Caco-2 (cell line): ENCODE measurements at regions not wholly inside any gene's neighbourhood (a gene's known extent, or its start where the extent isn't known, plus 50 kb on each side); places are given as distances from the start of the nearest gene placed in this dataset.

ENCODE experiments used
- BruUV-seq: library from RNA; stranded (reverse); fragments of 400-500 nt; replicated peaks from 2 replicates; lab custom pipeline; 2021; lab: Mats Ljungman, UMichigan
- CTCF ChIA-PET: fragments of 300-600 bp; sonication (Branson Sonifier 250); formaldehyde crosslinking; loops from one replicate; lab custom pipeline; 2022; ENCODE audit warnings: antibody characterized with exemption; lab: Charles Lee
- POLR2A ChIA-PET: fragments of 300-600 bp; sonication (Branson Sonifier 250); formaldehyde crosslinking; loops from one replicate; lab custom pipeline; 2022; ENCODE audit warnings: antibody characterized with exemption; lab: Charles Lee
- DNase-seq, 2 experiments: peaks; one replicate each; pipeline versions ENCODE4 v3.0.0 to v3.0.0-alpha.2; 2020 to 2022
- H3K27me3 ChIP-seq: replicated peaks from 2 replicates; pipeline ENCODE4 v1.6.0; 2011; ENCODE audit warnings: low read length; ENCODE audit not compliant: control insufficient read depth, insufficient read depth
- H3K36me3 ChIP-seq: 2 replicates; pipeline ENCODE4 v1.5.1; 2011; ENCODE audit warnings: low read length; ENCODE audit not compliant: control insufficient read depth, insufficient read depth
- H3K4me1 ChIP-seq: fragments of 250-450 bp; sonication (Bioruptor Pico); 2 replicates; pipeline ENCODE4 v1.5.1; 2020; ENCODE audit warnings: mild to moderate bottlenecking
- H3K4me3 ChIP-seq: 2 replicates; pipeline ENCODE4 v1.5.1; 2011; ENCODE audit warnings: low read depth, mild to moderate bottlenecking, control low read depth, low read length
- H3K9me3 ChIP-seq: fragments of 250-450 bp; sonication (Bioruptor Pico); 2 replicates; pipeline ENCODE4 v1.5.1; 2020; ENCODE audit warnings: mild to moderate bottlenecking, moderate library complexity
- H3K27ac Mint-ChIP-seq: one replicate; pipeline ENCODE4 v1.8.0; 2022; ENCODE audit warnings: mixed read lengths; ENCODE audit not compliant: unreplicated experiment
- H3K27me3 Mint-ChIP-seq: one replicate; pipeline ENCODE4 v1.8.0; 2022; ENCODE audit warnings: mixed read lengths; ENCODE audit not compliant: insufficient read depth, unreplicated experiment
- H3K36me3 Mint-ChIP-seq: one replicate; pipeline ENCODE4 v1.8.0; 2022; ENCODE audit warnings: mild to moderate bottlenecking, mixed read lengths; ENCODE audit not compliant: insufficient read depth, unreplicated experiment
- H3K4me1 Mint-ChIP-seq: one replicate; pipeline ENCODE4 v1.8.0; 2022; ENCODE audit warnings: low read depth, mixed read lengths; ENCODE audit not compliant: unreplicated experiment
- H3K4me3 Mint-ChIP-seq: one replicate; pipeline ENCODE4 v1.8.0; 2022; ENCODE audit warnings: mild to moderate bottlenecking, moderate library complexity, mixed read lengths; ENCODE audit not compliant: unreplicated experiment
- H3K9me3 Mint-ChIP-seq: one replicate; pipeline ENCODE4 v1.8.0; 2022; ENCODE audit warnings: mixed read lengths; ENCODE audit not compliant: unreplicated experiment
- CTCF ChIP-seq, 2 experiments: fragments of 200-600 bp in 1 of 2; IDR thresholded peaks; 1 replicate in 1 of 2; 2 replicates in 1 of 2; pipeline versions ENCODE4 v1.5.1 to v1.8.0; 2011 to 2022; ENCODE audit warnings: antibody characterized with exemption in 1 of 2, control low read depth in 1 of 2, inconsistent platforms in 1 of 2, low read depth in 1 of 2, low read length in 1 of 2, mild to moderate bottlenecking in 1 of 2, moderate library complexity in 1 of 2; ENCODE audit not compliant: insufficient read depth in 1 of 2, severe bottlenecking in 1 of 2, unreplicated experiment in 1 of 2
- intact Hi-C: fragments of 100-400 bp; cut with micrococcal nuclease; formaldehyde crosslinking; loops from one replicate; pipeline ENCODE4 v1.10.0; 2022; ENCODE audit not compliant: unreplicated experiment

GRCh38 chr13:55214841-55215345, 1925.8 kb upstream of the PRR20A start:
- no peaks in the 10 kb centered on the region for H3K27me3 ChIP-seq
- intact Hi-C loops, result no loop called here
- H3K4me1 Mint-ChIP-seq, result no peaks in the 10 kb centered on the region
- H3K27ac Mint-ChIP-seq, result no peak overlapping the region
- no peak for TF ChIP-seq CTCF (IDR thresholded peaks at IDR 0.05; ENCODE audit: insufficient read depth in 1 of 2, low read depth in 1 of 2, low read length in 1 of 2, severe bottlenecking in 1 of 2, unreplicated experiment in 1 of 2)
- no peaks in the 10 kb centered on the region for H3K4me1 ChIP-seq
- no peak for DNase-seq
- no peaks in the 10 kb centered on the region for H3K27me3 Mint-ChIP-seq
- no peaks in the 10 kb centered on the region for H3K9me3 ChIP-seq
- ChIA-PET CTCF (no interaction called here), POLR2A (no interaction called here)
- no peaks in the 10 kb centered on the region for H3K36me3 ChIP-seq
- no peak overlapping the region for H3K4me3 ChIP-seq
- no peak overlapping the region for H3K4me3 Mint-ChIP-seq
- no peaks in the 10 kb centered on the region for H3K36me3 Mint-ChIP-seq
- H3K9me3 Mint-ChIP-seq, result no peaks in the 10 kb centered on the region
- BruUV-seq, result no TSS peak

- H3K27me3 ChIP-seq, result no peaks in the 10 kb centered on the region
- POLR2A ChIA-PET, result no interaction called here
- Mint-ChIP-seq H3K9me3 (no peaks in the 10 kb centered on the region), H3K27ac (no peak overlapping the region), H3K4me3 (no peak overlapping the region), H3K4me1 (no peaks in the 10 kb centered on the region), H3K36me3 (no peaks in the 10 kb centered on the region), H3K27me3 (peaks cover 2% of the 10 kb centered on the region)
- no peaks in the 10 kb centered on the region for H3K9me3 ChIP-seq
- H3K4me3 ChIP-seq, result no peak overlapping the region
- no peaks in the 10 kb centered on the region for H3K4me1 ChIP-seq
- BruUV-seq, result no TSS peak
- intact Hi-C loops, result no loop called here
- CTCF ChIA-PET, result no interaction called here
- no peak for TF ChIP-seq CTCF (IDR thresholded peaks at IDR 0.05; ENCODE audit: insufficient read depth in 1 of 2, low read depth in 1 of 2, low read length in 1 of 2, severe bottlenecking in 1 of 2, unreplicated experiment in 1 of 2)
- no peaks in the 10 kb centered on the region for H3K36me3 ChIP-seq
- no peak for DNase-seq
Observed at GRCh38 chr13:55219538-55219937, 1921.2 kb upstream of the PRR20A start.

- intact Hi-C loops, result loop anchor here (1.0 kb wide), 2 partner anchors 31 to 143 kb away; no protein-coding TSS in a partner anchor
- BruUV-seq, result no TSS peak
- Mint-ChIP-seq H3K36me3 (no peaks in the 10 kb centered on the region), H3K4me3 (no peak overlapping the region), H3K27ac (no peak overlapping the region), H3K27me3 (no peaks in the 10 kb centered on the region), H3K9me3 (no peaks in the 10 kb centered on the region), H3K4me1 (no peaks in the 10 kb centered on the region)
- Histone ChIP-seq H3K36me3 (no peaks in the 10 kb centered on the region), H3K9me3 (no peaks in the 10 kb centered on the region), H3K27me3 (no peaks in the 10 kb centered on the region), H3K4me3 (no peak overlapping the region), H3K4me1 (no peaks in the 10 kb centered on the region)
- no peak for TF ChIP-seq CTCF (IDR thresholded peaks at IDR 0.05; ENCODE audit: insufficient read depth in 1 of 2, low read depth in 1 of 2, low read length in 1 of 2, severe bottlenecking in 1 of 2, unreplicated experiment in 1 of 2)
- DNase-seq, result no peak
- CTCF ChIA-PET, result no interaction called here
- POLR2A ChIA-PET, result no interaction called here
Observed at GRCh38 chr13:55229906-55230569, 1910.7 kb upstream of the PRR20A start.
